A549 (cell line): ENCODE measurements at regions not wholly inside any gene's neighbourhood (a gene's known extent, or its start where the extent isn't known, plus 50 kb on each side); places are given as distances from the start of the nearest gene placed in this dataset.

Experiments used
- CTCF ChIP-seq: fragments of >200 bp; sonication (Bioruptor Twin); formaldehyde crosslinking; IDR thresholded peaks from 3 replicates; pipeline ENCODE4 v1.5.1; 2016
- JUN ChIP-seq, 2 experiments: fragments of >200 bp; sonication (Bioruptor Twin); formaldehyde crosslinking; IDR thresholded peaks; 2 replicates in 1 of 2; 3 replicates in 1 of 2; pipeline ENCODE4 v1.6.1; 2016 to 2017
- RAD21 ChIP-seq, 2 experiments: fragments of >200 bp in 1 of 2; sonication (Bioruptor Twin) in 1 of 2; formaldehyde crosslinking in 1 of 2; IDR thresholded peaks in 1 of 2; conservative IDR thresholded peaks in 1 of 2; 2 replicates in 1 of 2; 3 replicates in 1 of 2; pipeline ENCODE4 v1.6.1; 2012 to 2018; ENCODE audit warnings: inconsistent platforms in 1 of 2
- SMC3 ChIP-seq: fragments of >200 bp; sonication (Bioruptor Twin); formaldehyde crosslinking; IDR thresholded peaks from 3 replicates; pipeline ENCODE4 v1.6.1; 2018; ENCODE audit warnings: inconsistent platforms

DNA sequence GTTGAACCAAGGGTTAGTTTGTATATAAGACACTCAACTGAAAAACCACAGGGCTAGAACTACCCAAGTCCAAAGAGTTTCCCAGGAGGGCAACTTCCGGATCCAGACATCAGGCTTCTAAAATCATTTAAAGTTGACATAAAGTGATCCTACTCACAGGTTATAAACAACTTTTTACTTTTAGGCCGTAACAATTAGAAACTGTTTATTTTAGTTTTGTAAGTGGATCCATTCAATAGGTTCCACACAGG is 454.6 kb downstream of the MEIS1 start:
- TF ChIP-seq CTCF (no peak), JUN (IDR thresholded peaks at IDR 0.05) (no peak), RAD21 (conservative IDR thresholded peaks at IDR 0.05 in 1 of 2, IDR thresholded peaks at IDR 0.05 in 1 of 2) (no peak), SMC3 (no peak)
